HG02973 (cell line): ENCODE measurements at regions not wholly inside any gene's neighbourhood (a gene's known extent, or its start where the extent isn't known, plus 50 kb on each side); places are given as distances from the start of the nearest gene placed in this dataset.
"Not testable (repeated sequence)": the region's sequence is repeated elsewhere in the genome, so short reads cannot be mapped to it uniquely, and the experiment has no call there.

ENCODE experiments used
- ATAC-seq: cut with Tn5 transposase; IDR thresholded peaks from one replicate; pipeline ENCODE4 v1.9.1; 2021; ENCODE audit warnings: moderate library complexity; ENCODE audit not compliant: unreplicated experiment

DNA sequence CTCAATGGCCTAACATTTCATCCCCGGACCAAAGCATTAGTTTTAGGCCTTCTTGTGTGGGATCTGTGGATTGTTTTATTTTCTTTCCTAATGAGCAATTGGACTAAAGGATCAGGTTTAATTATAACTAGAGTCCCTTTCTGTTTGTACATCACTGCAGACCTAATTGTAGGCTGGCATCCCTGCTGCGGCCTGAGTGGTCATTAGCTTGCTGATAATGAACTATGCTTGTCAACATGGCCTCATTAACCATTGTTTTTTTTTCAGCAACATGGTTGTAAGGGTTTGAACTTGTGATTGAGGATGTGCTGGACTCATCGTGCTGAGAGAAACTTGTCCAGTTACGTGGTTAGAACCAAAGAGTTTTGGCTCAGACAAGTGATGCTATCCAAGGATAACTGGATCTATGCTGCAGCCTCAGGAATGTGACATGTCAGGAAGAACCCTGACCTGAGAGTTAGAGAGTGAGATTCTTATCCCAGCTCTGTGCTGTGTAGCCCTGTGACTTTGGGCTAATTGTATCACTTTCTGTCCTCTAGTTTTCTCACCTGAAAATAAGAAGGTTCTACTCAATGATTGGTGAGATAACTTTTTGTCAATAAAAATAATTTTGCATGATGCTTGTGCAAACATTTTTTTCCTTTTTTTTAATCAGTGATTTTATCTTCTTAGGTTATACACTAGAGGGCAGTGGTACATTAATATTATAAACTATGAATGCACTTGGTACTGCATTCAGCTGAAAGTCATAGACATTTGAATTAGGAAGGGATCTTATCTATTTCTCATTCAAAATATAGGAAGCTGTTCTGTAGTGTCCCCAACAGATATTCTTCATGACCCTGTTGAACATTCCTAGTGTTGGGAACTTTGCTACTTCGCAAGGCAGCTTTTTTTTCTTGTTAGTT lies 140.9 kb downstream of the RNF144B start:
- no peak for ATAC-seq

DNA sequence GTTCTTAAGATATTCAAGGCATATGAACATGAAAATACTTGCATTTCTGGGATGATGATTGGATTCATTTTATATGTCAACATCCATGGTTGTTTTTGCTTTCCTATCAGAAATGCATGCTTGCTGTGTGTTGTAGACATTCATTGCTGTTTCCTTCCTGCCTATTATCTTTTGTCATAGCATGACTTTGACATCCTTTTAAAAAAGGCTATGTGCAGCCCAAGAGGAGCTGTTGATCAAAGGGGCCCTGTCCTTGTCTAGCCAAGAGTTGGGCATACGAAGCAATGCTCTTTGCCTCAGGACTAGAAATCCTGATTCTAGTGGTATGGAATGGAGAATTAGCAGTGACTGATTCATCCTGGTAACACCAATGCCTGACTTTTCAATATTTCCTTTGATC lies 143.1 kb downstream of the RNF144B start:
- ATAC-seq = no peak

DNA sequence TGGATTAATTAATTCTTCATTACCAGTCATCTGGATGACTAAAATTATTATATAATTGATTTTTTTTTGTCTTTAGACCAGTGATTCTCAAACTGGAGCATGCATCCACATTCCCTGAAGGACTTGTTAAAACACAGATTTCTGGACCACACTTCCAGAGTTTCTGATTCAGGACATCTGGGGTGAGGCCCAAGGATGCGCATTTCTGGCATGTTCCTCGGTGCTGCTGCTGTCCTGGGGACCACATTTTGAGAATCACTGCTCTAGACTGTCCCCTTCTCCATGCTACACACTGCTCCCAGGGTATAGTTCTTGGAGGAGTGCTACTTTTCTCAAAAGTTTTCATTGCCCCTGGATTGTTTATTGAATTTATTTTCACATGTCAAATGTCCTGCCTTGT lies 145.0 kb downstream of the RNF144B start:
- ATAC-seq = no peak

DNA sequence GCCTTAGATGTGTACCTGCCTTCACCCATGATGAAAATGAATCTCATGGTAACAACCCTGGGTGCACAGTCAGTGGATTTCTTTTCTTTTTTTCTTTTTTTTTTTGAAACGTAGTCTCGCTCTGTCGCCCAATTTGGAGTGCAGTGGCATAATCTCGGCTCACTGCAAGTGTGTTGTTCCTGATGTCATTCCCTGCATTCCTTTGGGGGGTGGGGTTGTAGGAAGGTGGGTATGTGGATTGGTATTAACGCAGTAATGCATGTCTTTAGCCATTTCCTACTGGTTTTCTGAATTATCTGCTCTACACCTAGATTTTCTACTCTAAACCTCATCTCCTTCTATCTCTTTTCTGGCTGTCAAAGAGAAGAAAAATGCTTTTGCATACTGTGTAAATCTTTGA lies 146.6 kb downstream of the RNF144B start:
- no peak for ATAC-seq

DNA sequence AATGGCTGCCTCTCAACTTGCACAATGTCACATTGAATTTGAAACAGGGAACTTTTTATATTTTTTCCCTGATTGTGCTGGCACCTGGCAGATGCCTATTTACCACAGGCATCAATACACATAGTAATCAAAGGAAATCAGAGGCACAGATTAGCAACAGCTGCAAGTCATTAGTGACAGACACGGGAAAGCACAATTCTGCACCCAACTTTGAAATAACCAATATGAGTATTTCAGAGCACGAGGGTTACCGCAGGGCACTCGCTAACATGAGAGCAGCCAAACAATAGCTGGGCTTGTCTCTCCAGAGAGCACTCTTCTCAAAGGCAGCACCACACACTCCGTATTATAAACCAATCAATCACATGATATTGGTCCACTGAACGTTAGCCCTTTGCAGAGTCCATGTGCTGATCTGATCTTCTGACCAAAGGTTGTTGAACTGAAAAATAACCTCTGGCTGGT lies 149.5 kb downstream of the RNF144B start:
- ATAC-seq = no peak

DNA sequence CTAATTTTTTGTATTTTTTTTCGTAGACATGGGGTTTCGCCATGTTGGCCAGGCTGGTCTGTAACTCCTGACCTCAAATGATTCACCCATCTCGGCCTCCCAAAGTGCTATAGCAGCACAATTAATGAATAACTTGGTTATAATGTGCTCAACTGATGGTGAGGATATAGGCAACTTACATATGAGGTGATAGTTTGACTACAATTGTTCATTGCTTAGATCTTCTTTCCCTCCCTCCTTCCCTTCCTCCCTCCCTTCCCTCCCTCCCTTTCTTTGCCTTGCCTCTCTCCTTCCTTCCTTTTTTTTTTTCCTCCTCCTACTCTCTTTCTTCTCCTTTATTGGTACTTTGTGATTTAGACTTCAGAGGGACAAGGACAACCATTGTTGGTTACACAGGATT lies 151.2 kb downstream of the RNF144B start:
- no peak for ATAC-seq

DNA sequence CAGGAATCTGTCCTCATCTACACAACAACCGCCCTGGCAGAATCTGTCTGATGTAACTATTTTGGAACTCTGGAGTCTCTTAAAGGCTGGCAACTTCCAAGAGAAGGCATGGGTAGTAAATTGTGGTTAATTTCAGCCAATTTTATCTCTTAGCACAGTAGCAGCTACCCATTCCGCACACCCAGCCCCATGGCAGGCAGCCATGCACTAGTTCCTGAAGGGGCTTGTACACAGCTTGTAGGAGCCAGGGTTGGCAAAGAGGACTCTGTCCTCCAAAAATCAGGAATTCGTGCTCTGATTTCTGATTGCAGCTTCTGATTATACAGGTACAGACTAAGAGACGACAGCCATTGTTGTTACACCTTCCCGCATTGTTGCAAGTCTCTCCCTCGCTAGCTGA lies 155.9 kb downstream of the RNF144B start:
- no peak for ATAC-seq

DNA sequence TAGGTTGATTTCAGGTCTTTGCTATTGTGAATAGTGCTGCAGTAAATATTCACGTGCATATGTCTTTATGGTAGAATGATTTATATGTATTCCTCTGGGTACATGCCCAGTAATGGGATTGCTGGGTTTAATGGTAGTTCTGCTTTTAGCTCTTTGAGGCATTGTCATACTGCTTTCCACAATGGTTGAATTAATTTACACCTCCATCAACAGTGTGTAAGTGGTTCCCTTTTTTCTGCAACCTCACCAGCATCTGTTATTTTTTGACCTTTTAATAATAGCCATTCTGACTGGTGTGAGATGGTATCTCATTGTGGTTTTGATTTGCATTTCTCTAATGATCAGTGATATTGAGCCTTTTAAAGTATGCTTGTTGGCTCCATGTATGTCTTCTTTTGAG lies 158.0 kb downstream of the RNF144B start:
- not testable (repeated sequence) for ATAC-seq

DNA sequence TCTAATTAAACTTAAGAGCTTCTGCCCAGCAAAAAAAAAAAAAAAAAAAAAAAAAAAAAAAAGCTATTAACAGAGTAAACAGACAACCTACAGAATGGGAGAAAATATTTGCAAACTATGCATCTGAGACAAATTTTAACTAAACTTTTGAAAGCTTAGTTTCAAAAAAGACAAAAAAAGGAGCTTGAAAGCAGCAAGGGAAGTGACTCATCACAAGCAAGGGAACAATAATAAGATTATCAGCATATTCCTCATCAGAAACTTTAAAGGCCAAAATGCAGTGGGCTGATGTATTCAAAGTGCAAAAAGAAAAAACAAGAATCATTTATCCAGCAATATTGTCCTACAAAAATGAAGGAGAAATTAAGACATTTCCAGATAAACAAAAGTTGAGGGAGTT lies 158.6 kb downstream of the RNF144B start:
- no peak for ATAC-seq

DNA sequence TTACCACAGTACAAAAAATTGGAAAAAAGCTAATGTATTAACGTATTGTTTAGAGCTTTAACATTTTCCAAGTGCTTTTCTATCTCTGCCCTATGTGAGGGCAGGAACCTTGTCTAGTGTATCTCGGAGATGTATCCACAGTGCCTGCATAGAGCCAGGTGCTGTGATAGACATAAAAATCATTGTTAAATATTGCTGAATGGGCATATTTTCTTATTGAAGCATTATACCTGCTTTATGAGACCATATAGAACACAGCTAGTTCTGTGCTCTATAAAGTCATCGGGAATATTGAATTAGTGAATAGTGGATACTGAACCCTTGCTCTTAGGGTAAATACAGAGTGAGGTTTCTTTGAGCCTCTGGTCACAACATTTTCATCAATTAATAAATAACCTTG lies 163.0 kb downstream of the RNF144B start:
- no peak for ATAC-seq

DNA sequence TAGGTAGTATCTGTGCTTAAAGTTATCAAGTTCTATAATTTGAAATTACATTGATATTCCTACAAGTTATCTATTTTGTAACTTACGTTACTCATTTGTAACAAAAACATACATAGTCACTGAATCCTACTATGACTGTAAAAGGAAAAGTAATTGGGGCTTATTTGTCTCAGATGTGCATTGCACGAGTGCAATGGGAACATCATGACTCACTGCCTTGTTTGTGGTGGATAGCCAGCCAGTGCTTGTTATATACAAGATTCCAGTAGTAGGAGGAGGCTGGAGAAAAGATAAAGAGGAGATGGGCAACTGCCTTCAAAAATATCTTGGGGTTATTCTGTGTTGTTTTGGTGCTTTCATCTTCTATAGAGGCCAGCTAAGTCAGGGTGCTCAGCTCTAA lies 164.1 kb downstream of the RNF144B start:
- ATAC-seq = no peak

DNA sequence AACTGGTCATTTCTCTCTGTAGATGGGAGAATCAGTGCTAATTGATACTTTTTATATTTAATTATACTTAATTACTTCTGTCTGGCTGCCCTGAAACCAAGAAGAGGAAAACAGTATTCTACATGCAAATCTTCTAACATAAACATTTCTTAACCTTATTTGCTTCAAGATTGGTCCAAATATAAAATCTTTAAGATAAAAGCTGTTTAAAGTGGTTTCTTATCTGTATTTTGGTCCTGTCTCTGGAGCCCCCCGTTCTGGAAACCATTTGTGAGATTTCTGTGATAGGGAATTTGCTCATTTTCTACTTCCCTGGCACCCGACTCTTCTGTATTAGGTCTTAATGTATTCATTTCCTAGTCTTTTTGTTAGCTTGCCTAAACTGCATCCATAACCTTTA lies 168.6 kb downstream of the RNF144B start:
- no peak for ATAC-seq

DNA sequence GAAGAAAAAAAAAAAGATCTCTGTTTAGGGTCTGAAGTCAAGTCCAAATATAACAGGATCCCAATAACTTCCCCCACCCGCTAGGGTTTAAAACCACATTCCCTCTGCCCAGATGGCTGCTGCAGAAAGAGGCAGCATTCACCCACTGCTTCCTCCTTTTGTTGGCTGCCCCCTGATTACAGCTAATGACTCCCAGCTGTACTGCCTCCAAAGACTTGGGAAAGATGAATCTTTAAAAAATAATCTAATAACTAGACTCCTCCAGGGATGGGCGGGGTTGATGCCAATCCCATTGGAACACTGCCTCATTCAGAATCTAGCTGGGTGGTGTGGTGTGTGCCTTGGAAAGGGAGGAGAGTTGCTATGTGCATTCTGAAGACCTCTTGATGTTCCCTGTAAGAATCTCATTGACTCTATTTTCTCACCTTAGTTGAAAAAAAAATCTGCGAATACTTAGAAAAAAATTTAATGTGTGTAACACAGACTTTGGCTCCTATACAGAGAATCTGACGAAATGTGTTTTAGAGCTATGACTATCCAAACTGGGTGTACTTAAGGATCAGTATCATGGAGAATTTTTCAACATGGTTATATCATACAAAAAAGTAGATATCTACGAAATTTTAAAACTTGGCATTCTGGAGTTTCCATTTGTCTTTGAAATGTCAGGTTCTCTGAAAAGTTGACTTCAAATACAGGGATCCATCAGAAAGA lies 174.0 kb downstream of the RNF144B start:
- ATAC-seq = no peak

DNA sequence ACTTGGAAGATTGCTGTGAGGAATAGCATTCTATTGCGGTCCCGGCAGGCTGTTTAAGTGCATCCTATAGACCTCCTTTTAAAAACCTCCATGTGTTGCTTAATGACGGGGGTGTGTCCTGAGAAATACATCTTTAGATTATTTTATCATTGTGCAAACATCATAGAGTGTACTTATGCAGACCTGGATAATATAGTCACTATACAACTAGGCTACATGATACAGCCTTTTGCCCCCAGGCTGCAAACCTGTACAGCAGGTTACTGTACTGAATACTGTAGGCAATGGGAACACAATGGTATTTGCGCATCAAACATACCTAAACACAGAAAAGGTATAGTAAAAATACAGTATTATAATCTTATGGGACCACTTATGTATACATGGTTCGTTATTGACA lies 175.6 kb downstream of the RNF144B start:
- ATAC-seq = no peak

DNA sequence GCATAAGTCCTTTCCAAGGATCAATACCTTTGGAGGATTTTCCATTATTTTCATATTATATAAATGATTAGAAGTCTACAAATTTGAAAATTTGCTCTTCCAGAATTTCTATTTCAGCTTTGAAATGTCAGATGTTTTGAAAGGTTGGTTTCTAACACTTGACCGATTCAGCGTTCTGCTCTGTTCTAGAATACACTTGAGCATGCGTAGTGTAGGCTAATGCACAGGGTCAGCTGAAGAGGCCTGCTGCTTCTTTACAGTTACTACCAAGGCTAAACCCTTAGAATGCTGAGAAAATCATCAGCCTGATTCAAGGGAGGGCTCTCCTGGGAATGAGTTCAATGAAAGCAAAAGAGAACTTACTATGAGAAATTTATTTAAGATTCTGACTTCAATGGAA lies 177.6 kb downstream of the RNF144B start:
- ATAC-seq = no peak

DNA sequence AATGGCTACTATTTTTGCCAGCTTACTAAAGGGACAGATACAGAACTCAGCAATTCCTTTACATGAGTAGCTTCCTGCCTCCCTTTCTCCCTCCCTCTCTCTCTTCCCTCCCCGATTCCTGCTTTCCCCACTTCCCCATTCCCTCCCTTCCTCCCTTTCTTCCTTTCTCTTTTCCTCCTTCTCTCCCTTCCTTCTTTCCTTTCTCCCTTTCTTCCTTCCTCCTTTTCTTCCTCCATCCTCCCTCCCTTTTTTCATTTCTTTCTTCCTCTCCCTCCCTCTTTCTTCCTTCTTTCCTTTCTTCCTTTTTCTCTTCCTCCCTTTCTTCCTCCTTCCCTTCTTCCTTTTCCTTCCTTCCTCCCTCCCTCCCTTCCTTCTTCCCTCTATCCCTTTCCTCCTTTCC lies 178.1 kb downstream of the RNF144B start:
- no peak for ATAC-seq

DNA sequence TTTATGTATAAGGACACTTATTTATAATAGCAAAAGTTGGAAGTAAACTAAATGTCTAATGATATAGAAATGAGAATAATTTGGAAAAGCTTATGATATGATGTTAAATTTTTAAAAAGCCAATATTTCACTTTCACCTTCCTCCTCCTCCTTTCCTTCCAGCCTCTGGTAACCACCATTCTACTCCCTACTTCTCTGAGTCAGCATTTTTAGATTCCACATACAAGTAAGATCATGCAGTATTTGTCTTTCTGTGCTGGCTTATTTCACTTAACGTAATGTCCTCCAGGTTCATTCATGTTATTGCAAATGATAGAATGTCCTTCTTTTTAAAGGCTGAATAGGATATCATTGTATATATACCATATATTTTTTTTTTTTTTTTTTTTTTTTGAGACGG lies 180.2 kb downstream of the RNF144B start:
- ATAC-seq = no peak

DNA sequence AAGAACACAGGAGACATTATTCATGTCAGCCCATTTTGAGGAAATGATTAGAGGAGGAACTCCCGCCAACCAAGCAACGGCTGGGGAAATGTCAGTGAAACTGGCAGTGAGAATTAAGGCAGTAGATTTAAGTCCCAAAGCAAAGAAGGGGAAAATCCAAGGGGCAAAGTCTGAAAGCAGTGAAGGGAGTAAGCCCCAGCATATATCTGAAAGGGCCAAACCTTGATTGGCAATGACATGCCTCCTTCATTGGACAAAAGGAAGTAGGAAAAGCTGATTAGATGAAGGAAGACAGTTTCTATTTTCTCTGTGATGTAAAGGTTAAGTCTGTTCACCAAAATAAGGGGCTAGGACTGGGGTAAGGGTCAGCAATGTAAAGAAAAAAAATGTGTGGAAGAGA lies 190.3 kb downstream of the RNF144B start:
- ATAC-seq = no peak

DNA sequence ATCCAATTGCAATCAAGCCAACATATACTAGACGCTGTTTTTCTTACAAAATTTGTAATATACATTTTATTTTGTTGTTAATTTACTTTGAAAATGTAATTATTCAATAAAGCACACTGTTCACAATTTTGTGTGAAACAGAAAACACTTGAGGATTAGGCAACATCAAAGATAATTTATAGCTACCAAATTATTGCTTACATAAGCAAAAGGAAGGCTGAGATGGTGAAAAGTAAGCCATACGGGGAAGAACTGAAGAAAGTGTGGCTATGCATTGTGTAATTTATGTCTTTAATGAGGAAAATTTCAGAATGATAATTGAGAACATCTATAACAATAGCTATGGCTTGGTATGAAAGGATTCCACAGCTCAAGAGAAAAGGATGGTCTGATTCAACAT lies 192.0 kb downstream of the RNF144B start:
- ATAC-seq = no peak

DNA sequence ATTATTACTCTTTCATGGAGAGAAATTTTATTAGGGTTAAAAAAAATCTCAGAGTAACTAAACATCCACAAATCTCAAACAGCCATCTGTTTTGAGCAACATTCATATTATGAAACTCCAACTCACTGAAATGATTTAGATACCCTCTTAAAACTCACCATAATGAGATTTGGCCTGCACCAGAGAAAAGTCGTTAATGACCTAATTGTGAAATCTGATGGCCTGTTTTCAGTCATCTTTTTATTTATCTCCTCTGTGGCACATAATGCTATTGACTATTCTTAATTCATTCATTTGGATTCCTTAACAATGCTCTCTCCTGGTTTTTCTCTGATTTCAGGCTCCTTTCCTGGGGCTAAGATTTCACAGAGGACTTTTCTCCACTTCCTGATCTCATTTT lies 192.7 kb downstream of the RNF144B start:
- no peak for ATAC-seq

DNA sequence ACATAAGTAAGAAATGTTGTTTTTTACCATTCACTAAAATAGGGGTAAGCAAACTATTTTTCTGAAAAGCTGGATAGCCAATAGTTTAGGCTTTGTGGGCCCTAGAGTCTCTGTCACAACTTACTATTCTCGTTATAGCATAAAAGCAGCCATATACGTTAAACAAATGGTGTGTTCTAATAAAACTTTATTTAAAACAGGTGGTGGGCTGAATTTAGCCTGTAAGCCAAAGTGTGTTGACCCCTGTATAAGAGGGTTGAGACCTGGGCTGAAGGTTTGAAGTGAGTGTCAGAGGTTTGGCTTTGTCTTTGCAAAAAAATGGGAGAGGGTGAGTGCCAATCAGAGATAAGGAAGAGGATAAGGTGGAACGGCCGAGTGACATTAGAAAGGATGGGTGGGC lies 197.2 kb downstream of the RNF144B start:
- ATAC-seq = no peak

DNA sequence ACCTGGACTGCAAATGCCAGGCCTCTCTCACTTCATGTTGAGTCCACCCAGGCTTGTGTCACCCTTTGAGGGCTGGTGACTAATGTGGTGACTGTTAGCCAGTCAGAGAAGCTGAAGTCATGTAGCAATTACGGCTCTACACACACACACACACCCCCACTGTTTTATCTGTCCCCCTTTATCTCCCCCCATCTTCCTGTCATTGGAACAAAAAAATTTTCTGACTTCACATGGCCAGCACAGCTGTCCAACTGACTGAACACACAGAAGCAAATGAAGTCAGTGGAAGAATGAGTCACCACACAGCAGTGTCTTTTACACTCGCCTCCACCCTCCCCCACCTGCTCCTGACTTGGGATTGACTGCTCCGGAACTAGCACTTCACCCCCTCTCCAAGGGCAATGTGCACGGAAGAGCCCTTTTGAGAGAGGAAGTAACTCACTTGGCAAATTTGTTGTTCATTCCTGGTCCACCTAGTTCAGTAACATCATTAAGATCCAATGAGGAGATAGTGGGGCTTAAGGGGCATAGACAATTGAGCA lies 198.0 kb downstream of the RNF144B start:
- ATAC-seq = no peak
